Naive thymus-derived CD4-positive, alpha-beta T cell (primary cell): ENCODE measurements at regions not wholly inside any gene's neighbourhood (a gene's known extent, or its start where the extent isn't known, plus 50 kb on each side); places are given as distances from the start of the nearest gene placed in this dataset.

ENCODE experiments used
- ATAC-seq: fragments of 150-1000 bp; cut with Tn5 transposase; 2 replicates; pipeline ENCODE4 v1.10.0; 2021; ENCODE audit warnings: mild to moderate bottlenecking, moderate library complexity
- CTCF ChIA-PET: fragments of 350-600 bp; sonication (Branson Sonifier 250); formaldehyde crosslinking; loops from one replicate; lab custom pipeline; 2021; ENCODE audit warnings: antibody characterized with exemption; lab: Charles Lee
- POLR2A ChIA-PET: fragments of 350-600 bp; sonication (Branson Sonifier 250); formaldehyde crosslinking; loops from one replicate; lab custom pipeline; 2021; ENCODE audit warnings: antibody characterized with exemption, inconsistent platforms; lab: Charles Lee
- DNase-seq, 9 donors: peaks; one replicate each; pipeline versions ENCODE4 v3.0.0 to v3.0.0-alpha.2; 2020 to 2022; ENCODE audit warnings: mixed read lengths in 1 of 9
- H3K27ac ChIP-seq: one replicate; pipeline ENCODE4 v1.7.0; 2013; ENCODE audit warnings: mild to moderate bottlenecking, low read depth, low read length, moderate library complexity
- H3K27me3 ChIP-seq, 2 donors: one replicate each; pipeline ENCODE4 v1.7.0; 2013; ENCODE audit warnings: low read length in 2 of 2, mild to moderate bottlenecking in 2 of 2, moderate library complexity in 2 of 2; ENCODE audit not compliant: control insufficient read depth in 2 of 2, insufficient read depth in 2 of 2
- H3K36me3 ChIP-seq, 3 experiments: 1 replicate in 2 of 3; 2 replicates in 1 of 3; pipeline ENCODE4 v1.7.0; 2013; ENCODE audit warnings: low read length in 3 of 3, mild to moderate bottlenecking in 3 of 3, moderate library complexity in 1 of 3; ENCODE audit not compliant: insufficient read depth in 3 of 3, control insufficient read depth in 2 of 3
- H3K4me1 ChIP-seq, 2 donors: one replicate each; pipeline ENCODE4 v1.7.0; 2013; ENCODE audit warnings: low read length in 2 of 2, mild to moderate bottlenecking in 2 of 2, moderate library complexity in 1 of 2; ENCODE audit not compliant: control insufficient read depth in 2 of 2, insufficient read depth in 2 of 2
- H3K4me3 ChIP-seq: 2 replicates; pipeline ENCODE4 v1.7.0; 2013; ENCODE audit warnings: mild to moderate bottlenecking, low read length
- H3K9me3 ChIP-seq, 3 experiments: 1 replicate in 2 of 3; 2 replicates in 1 of 3; pipeline ENCODE4 v1.7.0; 2013; ENCODE audit warnings: low read length in 3 of 3; ENCODE audit not compliant: control insufficient read depth in 2 of 3
- H3K27ac Mint-ChIP-seq, 9 donors: one replicate each; pipeline ENCODE4 v1.8.0; 2020 to 2022; ENCODE audit warnings: mixed read lengths in 9 of 9, mild to moderate bottlenecking in 8 of 9, moderate library complexity in 5 of 9, inconsistent platforms in 2 of 9
- H3K27me3 Mint-ChIP-seq, 5 donors: one replicate each; pipeline ENCODE4 v1.8.0; 2021 to 2022; ENCODE audit warnings: mixed read lengths in 5 of 5, mild to moderate bottlenecking in 1 of 5
- H3K36me3 Mint-ChIP-seq, 5 donors: one replicate each; pipeline ENCODE4 v1.8.0; 2020 to 2022; ENCODE audit warnings: mixed read lengths in 5 of 5, mild to moderate bottlenecking in 3 of 5, inconsistent platforms in 1 of 5
- H3K4me1 Mint-ChIP-seq, 7 donors: one replicate each; pipeline ENCODE4 v1.8.0; 2020 to 2022; ENCODE audit warnings: mixed read lengths in 7 of 7, mild to moderate bottlenecking in 3 of 7, inconsistent platforms in 1 of 7
- H3K4me3 Mint-ChIP-seq, 10 donors: one replicate each; pipeline ENCODE4 v1.8.0; 2020 to 2022; ENCODE audit warnings: mild to moderate bottlenecking in 10 of 10, mixed read lengths in 10 of 10, moderate library complexity in 6 of 10, inconsistent platforms in 2 of 10
- H3K9me3 Mint-ChIP-seq, 11 donors: one replicate each; pipeline ENCODE4 v1.8.0; 2020 to 2022; ENCODE audit warnings: mixed read lengths in 11 of 11, mild to moderate bottlenecking in 4 of 11, inconsistent platforms in 1 of 11, moderate library complexity in 1 of 11
- intact Hi-C, 2 donors: fragments of 100-400 bp; cut with micrococcal nuclease; formaldehyde crosslinking; loops; one replicate each; pipeline ENCODE4 v1.15.1; 2023

DNA sequence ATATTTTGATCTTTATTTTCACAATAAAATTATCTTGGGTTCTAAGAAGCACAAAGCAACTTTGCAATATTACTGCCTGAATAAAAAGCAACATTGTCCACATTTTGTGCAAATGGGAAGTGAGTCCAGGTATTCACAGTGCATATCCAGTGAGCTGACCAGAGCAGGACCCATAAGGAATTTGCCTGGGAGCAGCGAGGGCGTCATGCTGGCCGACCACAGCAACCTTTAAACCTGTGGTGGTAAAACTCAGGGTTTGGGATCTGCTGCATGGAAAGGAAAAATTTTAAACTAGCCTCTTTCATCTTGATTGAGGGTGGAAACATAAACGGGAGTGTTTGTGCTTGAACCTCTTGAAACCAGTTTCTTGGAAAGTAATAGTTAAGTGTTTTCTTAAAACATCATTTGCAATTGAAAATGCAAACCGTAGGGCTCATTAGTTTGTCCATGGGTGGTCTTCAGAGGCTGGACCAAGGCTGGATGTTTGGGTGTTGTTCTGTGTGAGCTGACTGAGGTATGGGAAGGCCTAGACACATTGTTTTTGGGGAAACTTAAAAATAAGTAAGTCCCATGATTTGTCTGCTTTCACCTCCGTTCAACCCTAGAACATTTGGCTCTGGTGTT is 85.0 kb upstream of the ANKH start:
- POLR2A ChIA-PET: interaction anchor here (0.7 to 1.3 kb wide), 3 partner anchors 36 to 538 kb away, joined by 3 to 6 read pairs (median 4); no protein-coding TSS in a partner anchor

DNA sequence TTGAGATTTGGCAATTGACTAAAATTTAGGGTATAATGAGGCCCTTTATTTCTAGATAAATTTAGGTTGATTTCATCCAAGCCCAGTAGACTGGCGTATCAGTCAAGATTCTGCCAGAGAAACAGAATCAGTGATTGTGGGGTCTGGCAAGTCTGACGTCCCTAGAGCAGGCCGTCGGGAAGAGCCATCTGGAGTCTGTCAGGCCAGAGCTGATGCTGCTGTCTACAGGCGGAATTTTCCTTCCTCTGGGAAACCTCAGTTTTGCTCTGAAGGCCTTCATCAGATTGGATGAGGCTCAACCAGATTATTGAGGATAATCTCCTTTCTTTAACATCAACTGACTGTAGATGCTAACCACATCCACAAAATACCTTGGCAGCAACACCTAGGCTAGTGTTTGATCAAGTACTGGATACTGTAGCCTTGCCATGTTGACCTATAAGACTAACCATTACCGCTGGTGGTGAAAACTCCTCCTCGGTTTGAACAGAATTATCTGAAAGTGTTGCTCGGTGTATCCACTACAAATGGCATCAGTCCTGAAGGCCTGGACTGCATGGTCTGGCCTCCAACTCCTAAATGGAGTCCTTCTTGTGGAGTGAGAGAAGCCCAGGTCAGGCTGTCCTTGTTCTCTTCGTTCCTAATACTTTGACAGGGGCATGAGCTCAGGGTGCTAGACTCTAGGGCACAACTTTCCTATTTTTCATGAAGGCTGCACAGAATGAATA is 83.2 kb upstream of the ANKH start:
- H3K36me3 ChIP-seq: no peaks in the 10 kb centered on the region
- H3K27ac ChIP-seq: no peak overlapping the region
- no peaks in the 10 kb centered on the region for H3K9me3 Mint-ChIP-seq
- CTCF ChIA-PET: interaction anchor here (0.7 kb wide), 1 partner anchor 1622 kb away, joined by 3 read pairs; no protein-coding TSS in a partner anchor
- H3K27me3 ChIP-seq: no peaks in the 10 kb centered on the region
- peaks cover 0 to 5% (median 0%) of the 10 kb centered on the region in 7 donors for H3K4me1 Mint-ChIP-seq
- H3K4me3 Mint-ChIP-seq: no peak overlapping the region
- POLR2A ChIA-PET: interaction anchor here (0.6 kb wide), 1 partner anchor 8 kb away, joined by 4 read pairs; no protein-coding TSS in a partner anchor
- intact Hi-C loops: no loop called here
- no peak overlapping the region for H3K4me3 ChIP-seq
- H3K9me3 ChIP-seq: no peaks in the 10 kb centered on the region
- H3K27ac Mint-ChIP-seq: no peak overlapping the region
- peaks cover 0 to 10% (median 0%) of the 10 kb centered on the region in 5 donors for H3K27me3 Mint-ChIP-seq
- H3K4me1 ChIP-seq: no peaks in the 10 kb centered on the region
- H3K36me3 Mint-ChIP-seq: no peaks in the 10 kb centered on the region
- ATAC-seq (no peak), DNase-seq (no peak)

More for the DNA sequence above, 85.0 kb upstream of the ANKH start:
- Mint-ChIP-seq H3K4me1 (peaks cover 0 to 5% (median 0%) of the 10 kb centered on the region in 7 donors), H3K36me3 (no peaks in the 10 kb centered on the region), H3K27me3 (peaks cover 0 to 10% (median 0%) of the 10 kb centered on the region in 5 donors), H3K4me3 (no peak overlapping the region), H3K27ac (no peak overlapping the region), H3K9me3 (no peaks in the 10 kb centered on the region)
- CTCF ChIA-PET: interaction anchor here (0.5 to 4.2 kb wide), 13 partner anchors 15 to 584 kb away, joined by 3 to 35 read pairs (median 4); no protein-coding TSS in a partner anchor
- H3K4me1 ChIP-seq: no peaks in the 10 kb centered on the region
- intact Hi-C loops: loop anchor here (1.0 to 2.0 kb wide), 4 partner anchors 28 to 271 kb away; no protein-coding TSS in a partner anchor
- H3K27ac ChIP-seq: no peak overlapping the region
- H3K4me3 ChIP-seq: no peak overlapping the region
- no peak for ATAC-seq
- DNase-seq: no peak
- no peaks in the 10 kb centered on the region for H3K27me3 ChIP-seq
- no peaks in the 10 kb centered on the region for H3K36me3 ChIP-seq
- no peaks in the 10 kb centered on the region for H3K9me3 ChIP-seq

GRCh38 chr5:14954216-14954615 is 82.6 kb upstream of the ANKH start:
- no peaks in the 10 kb centered on the region for H3K4me1 ChIP-seq
- CTCF ChIA-PET: no interaction called here
- no peak overlapping the region for H3K4me3 Mint-ChIP-seq
- intact Hi-C loops: no loop called here
- H3K27me3 ChIP-seq: no peaks in the 10 kb centered on the region
- H3K27ac ChIP-seq: no peak overlapping the region
- H3K9me3 Mint-ChIP-seq: no peaks in the 10 kb centered on the region
- H3K4me1 Mint-ChIP-seq: peaks cover 0 to 5% (median 0%) of the 10 kb centered on the region in 7 donors
- ATAC-seq: no peak
- H3K27ac Mint-ChIP-seq: no peak overlapping the region
- DNase-seq: no peak
- POLR2A ChIA-PET: no interaction called here
- no peak overlapping the region for H3K4me3 ChIP-seq
- H3K36me3 ChIP-seq: no peaks in the 10 kb centered on the region
- H3K27me3 Mint-ChIP-seq: peaks cover 0 to 10% (median 0%) of the 10 kb centered on the region in 5 donors
- H3K9me3 ChIP-seq: no peaks in the 10 kb centered on the region
- no peaks in the 10 kb centered on the region for H3K36me3 Mint-ChIP-seq

DNA sequence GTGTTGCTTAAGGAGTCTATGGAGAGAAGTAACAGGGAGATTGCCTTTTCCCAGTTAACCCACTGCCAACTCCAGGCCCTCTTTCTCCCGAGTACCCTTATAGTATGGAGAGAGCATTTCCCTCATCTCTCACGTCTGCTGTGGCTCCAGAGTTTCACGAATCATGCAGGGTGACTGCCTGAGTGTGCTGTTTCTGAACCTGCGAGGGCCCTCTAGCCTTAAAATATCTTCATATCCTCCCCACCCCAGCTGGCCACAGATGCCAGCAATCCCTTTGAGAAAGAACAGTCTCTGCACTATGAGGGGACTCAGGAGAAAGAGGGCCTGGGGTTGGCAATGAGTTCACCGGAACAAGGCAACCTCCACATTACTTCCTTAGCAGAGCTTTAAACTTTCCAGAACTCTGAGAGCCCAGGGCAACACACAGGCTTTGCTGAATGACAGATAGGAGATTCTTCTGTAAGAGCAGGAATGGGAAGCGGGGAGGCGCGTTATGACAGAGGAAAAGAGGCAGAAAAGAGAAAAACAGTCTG is 81.6 kb upstream of the ANKH start:
- POLR2A ChIA-PET: no interaction called here
- no peak overlapping the region for H3K27ac Mint-ChIP-seq
- CTCF ChIA-PET: interaction anchor here (0.6 kb wide), 1 partner anchor 103 kb away, joined by 4 read pairs; no protein-coding TSS in a partner anchor

DNA sequence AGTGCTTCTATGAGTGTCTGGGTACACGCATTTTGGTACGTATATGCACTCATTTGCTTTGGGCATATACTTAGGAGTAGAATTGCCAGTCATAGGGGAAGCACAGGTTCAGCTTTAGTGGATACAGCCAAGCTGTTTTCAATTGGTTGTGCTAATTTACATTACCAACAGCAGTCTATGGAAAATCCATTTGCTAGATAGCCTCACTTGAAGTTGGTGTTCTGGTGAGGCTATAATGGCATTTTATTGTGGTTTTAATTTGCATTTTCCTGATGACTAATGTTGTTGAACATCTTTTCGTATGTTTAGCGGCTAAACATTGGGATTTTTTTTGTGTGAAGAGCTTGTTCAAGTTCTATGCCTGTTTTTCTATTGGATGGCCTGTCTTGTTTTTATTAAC is 76.8 kb upstream of the ANKH start:
- Mint-ChIP-seq H3K4me1 (peaks cover 0 to 9% (median 5%) of the 10 kb centered on the region in 7 donors), H3K4me3 (no peak overlapping the region), H3K27me3 (peaks cover 0 to 5% (median 4%) of the 10 kb centered on the region in 5 donors), H3K9me3 (no peaks in the 10 kb centered on the region), H3K27ac (no peak overlapping the region), H3K36me3 (no peaks in the 10 kb centered on the region)
- H3K4me3 ChIP-seq: no peak overlapping the region
- H3K9me3 ChIP-seq: no peaks in the 10 kb centered on the region
- H3K27ac ChIP-seq: no peak overlapping the region
- ATAC-seq (no peak), DNase-seq (no peak)
- H3K27me3 ChIP-seq: no peaks in the 10 kb centered on the region
- no peaks in the 10 kb centered on the region for H3K36me3 ChIP-seq
- POLR2A ChIA-PET: no interaction called here
- CTCF ChIA-PET: interaction anchor here (0.7 to 1.6 kb wide), 4 partner anchors 52 to 580 kb away, joined by 3 read pairs; no protein-coding TSS in a partner anchor
- no peaks in the 10 kb centered on the region for H3K4me1 ChIP-seq
- intact Hi-C loops: loop anchor here in 1 of 2 donors (5.0 kb wide), 1 partner anchor 76 kb away; the partner anchor contains the start of gene ANKH

More for the DNA sequence above, 81.6 kb upstream of the ANKH start:
- Mint-ChIP-seq H3K4me3 (no peak overlapping the region), H3K36me3 (no peaks in the 10 kb centered on the region), H3K9me3 (no peaks in the 10 kb centered on the region), H3K27me3 (peaks cover 0 to 8% (median 0%) of the 10 kb centered on the region in 5 donors), H3K4me1 (peaks cover 0 to 5% (median 0%) of the 10 kb centered on the region in 7 donors)
- H3K4me1 ChIP-seq: no peaks in the 10 kb centered on the region
- no peaks in the 10 kb centered on the region for H3K9me3 ChIP-seq
- ATAC-seq: no peak
- DNase-seq: no peak
- no peak overlapping the region for H3K27ac ChIP-seq
- H3K36me3 ChIP-seq: no peaks in the 10 kb centered on the region
- H3K27me3 ChIP-seq: no peaks in the 10 kb centered on the region
- intact Hi-C loops: no loop called here
- no peak overlapping the region for H3K4me3 ChIP-seq

- no peak overlapping the region for H3K27ac Mint-ChIP-seq
- ATAC-seq (peak; percentile 92), DNase-seq (peak in 7 of 9 donors; percentile 34 to 66 (median 56))
- ChIA-PET CTCF (interaction anchor here (0.7 to 2.0 kb wide), 5 partner anchors 47 to 262 kb away, joined by 3 to 7 read pairs (median 3); no protein-coding TSS in a partner anchor), POLR2A (interaction anchor here (0.7 to 0.8 kb wide), 2 partner anchors 8 to 596 kb away, joined by 3 to 4 read pairs; no protein-coding TSS in a partner anchor)
- peaks cover 0 to 5% (median 4%) of the 10 kb centered on the region in 5 donors for H3K27me3 Mint-ChIP-seq
- Histone ChIP-seq H3K27ac (no peak overlapping the region), H3K4me3 (no peak overlapping the region), H3K4me1 (no peaks in the 10 kb centered on the region), H3K36me3 (no peaks in the 10 kb centered on the region), H3K9me3 (no peaks in the 10 kb centered on the region), H3K27me3 (no peaks in the 10 kb centered on the region)
- intact Hi-C loops: loop anchor here (1.0 to 5.0 kb wide), 6 partner anchors 46 to 262 kb away; partner anchors contain the start of gene ANKH (in 1 of the 2)
- no peaks in the 10 kb centered on the region for H3K36me3 Mint-ChIP-seq
- H3K4me3 Mint-ChIP-seq: no peak overlapping the region
- no peaks in the 10 kb centered on the region for H3K9me3 Mint-ChIP-seq
- H3K4me1 Mint-ChIP-seq: peaks cover 0 to 9% (median 5%) of the 10 kb centered on the region in 7 donors
Measured at GRCh38 chr5:14946815-14947620, 75.4 kb upstream of the ANKH start.
